ENCODE measurements at regions not wholly inside any gene's neighbourhood (a gene's known extent, or its start where the extent isn't known, plus 50 kb on each side); places are given as distances from the start of the nearest gene placed in this dataset.
A peak's percentile ranks its signal among the peaks of the same experiment; 100 is the strongest.

DNA sequence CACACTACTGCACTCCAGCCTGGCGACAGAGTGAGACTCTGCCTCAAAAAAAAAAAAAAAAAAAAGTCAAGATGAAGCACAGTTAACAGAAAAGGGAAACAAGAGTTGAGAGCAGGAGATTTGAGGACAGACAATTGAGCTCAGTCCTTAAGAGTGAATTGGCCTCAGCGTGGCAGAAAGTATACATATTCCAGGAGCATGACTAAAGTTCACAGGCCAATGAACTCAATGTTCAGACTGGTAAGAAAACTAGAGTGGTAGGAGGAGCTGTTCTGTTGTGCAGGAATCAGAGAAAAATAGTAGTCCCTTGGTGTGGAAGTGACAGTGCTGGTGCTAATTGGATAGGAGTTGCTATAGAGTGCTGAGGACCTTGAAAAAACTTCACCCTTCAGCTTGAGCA, 60.0 kb downstream of the NRN1 start:
- DNase-seq (ENCODE audit: low read depth): no peak

GRCh38 chr6:5946181-5946580, 60.5 kb downstream of the NRN1 start:
- DNase-seq (ENCODE audit: low read depth): no peak

- no peak for DNase-seq (ENCODE audit: low read depth)
Observed at GRCh38 chr6:5943591-5943990, 63.1 kb downstream of the NRN1 start.

GRCh38 chr6:5942591-5942990, 64.1 kb downstream of the NRN1 start:
- DNase-seq (ENCODE audit: low read depth): peak; percentile 16

DNA sequence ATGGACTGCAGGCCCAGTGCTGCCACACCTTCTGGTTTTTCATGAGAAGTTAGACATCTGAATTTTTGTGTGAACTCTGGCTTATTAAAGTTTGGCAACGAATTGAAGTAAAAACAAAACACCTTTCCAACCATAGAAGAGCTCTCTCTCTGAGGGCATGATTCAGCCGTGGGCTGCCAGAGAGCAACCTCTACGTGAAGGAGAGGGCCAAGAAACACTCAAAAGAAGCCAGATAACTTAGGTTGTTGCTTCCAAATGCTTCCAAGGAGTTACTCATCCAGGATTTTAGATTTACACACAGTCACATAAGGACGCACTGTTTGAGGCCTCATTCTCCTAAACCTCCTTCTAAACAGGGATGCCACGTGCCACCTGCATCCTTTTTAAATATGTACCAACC, 65.5 kb downstream of the NRN1 start:
- DNase-seq (ENCODE audit: low read depth): no peak

GRCh38 chr6:5938934-5939333, 67.8 kb downstream of the NRN1 start:
- DNase-seq (ENCODE audit: low read depth): no peak

DNA sequence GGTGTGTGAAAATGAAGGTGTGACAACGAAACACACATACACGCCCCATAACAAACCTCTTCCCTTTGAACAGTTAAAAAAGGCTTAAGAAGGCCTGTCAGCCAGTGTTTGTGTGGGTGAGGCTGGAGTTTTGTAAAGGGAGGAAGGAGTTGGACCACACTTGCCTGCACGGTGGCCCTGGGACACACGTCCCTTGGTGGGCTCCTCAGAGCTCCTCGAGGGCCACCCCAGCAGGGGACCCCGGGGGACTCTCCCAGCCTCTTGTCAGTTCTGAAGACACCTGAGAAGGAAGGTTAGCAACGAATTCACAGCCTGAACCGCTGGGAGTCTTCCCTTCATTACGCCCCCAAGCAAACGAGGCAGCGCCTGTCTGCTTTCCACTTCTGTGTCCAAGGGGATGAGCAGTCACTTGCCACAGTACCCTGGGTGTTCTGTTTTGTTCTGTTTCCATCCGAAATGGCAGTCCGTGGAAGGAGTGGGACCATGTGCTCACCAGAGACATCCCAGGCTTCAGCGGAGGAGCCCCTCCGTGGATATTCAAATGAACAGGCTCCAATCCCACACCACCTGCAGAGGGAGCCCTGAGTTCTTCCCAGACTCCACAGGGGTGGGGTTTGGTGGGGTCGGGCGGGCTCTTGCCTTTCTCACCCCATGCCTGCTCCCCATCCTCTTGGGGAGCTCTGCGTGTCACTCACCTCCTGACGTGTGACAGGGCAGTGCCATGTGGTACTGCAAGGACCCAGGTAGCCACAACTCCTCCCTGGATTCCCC, 68.6 kb downstream of the NRN1 start:
- no peak for DNase-seq (ENCODE audit: low read depth)

GRCh38 chr6:5937169-5937909, 69.4 kb downstream of the NRN1 start:
- DNase-seq (ENCODE audit: low read depth): no peak

GRCh38 chr6:5936631-5937030, 70.1 kb downstream of the NRN1 start:
- no peak for DNase-seq (ENCODE audit: low read depth)

DNA sequence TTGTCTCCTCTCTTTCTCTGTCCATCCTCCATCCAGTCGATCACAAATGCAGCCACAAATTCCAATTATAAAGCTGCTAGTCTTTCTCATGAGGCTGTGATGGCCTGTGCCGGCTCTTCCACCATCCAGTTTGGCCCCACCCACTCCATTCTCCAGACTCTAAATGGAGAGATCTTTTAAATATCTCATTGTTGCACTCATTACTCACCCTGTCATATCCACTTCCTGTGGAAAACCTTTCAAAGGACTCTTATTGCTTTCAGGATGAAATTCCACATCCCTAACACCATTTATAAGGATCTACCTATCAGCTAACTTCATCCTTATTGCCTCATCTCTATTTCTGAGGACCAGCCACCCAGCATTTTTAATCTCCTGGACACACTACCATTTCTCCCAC, 70.6 kb downstream of the NRN1 start:
- no peak for DNase-seq (ENCODE audit: low read depth)

DNA sequence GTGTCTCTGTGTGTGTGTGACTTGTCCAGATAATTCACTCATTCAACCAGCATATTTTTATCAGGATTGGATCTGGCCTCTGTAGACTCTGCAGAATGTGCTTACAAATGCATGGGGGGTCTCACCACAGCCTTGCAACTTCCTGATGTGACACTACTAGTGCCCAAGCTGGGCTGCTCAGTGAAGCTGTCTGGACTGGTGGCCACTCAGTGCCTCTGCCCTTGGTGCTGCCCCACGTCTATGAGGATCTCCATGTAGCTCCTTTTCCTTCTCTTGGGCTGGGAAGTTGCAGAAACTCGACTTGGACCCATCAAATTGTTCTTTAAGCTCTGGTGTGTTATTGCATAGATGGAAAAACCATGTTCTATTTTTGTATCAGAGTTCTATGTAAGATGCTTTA, 75.8 kb downstream of the NRN1 start:
- no peak for DNase-seq (ENCODE audit: low read depth)

- DNase-seq (ENCODE audit: low read depth): no peak
Observed at GRCh38 chr6:5930143-5930770, 76.5 kb downstream of the NRN1 start.

DNA sequence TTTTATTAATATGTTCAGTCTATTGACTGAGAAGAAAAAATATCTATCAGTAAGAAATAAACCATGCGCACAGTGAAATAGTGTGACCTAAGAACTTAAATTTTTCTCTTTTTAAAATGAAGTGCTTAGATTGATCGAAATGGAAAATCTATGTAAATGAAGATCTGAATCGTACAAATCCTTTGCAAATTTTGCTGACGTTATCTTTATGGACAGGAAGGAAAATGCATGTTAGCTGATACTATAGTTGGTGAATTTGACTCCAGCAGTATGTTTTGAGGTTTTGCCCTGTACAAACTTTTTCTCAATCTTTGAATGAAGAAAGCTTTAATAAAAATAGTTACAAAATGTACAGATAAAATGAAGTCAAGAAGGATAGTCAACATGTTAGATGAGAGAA, 82.9 kb downstream of the NRN1 start:
- DNase-seq (ENCODE audit: low read depth): no peak

- no peak for DNase-seq (ENCODE audit: low read depth)
Observed at GRCh38 chr6:5922230-5922629, 84.5 kb downstream of the NRN1 start.

GRCh38 chr6:5909721-5910120, 97.0 kb downstream of the NRN1 start:
- DNase-seq (ENCODE audit: low read depth): no peak

DNA sequence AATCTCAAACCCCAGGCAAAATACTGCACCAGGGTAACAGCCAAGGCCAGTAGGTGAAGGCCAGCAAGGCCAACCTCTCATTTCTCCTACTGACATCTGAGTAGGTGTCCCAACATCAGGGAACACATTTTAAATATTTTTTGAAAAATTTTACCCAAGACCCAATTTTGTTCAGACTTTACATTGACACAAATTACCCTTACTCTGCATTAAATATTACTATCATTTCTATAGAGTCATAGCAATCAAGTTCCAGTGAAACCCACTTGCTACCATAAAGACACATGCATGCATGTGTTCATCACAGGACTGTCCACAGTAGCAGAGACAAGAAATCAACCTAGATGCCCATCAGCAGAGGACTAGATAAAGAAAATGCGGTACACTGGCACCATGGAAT, 99.9 kb downstream of the NRN1 start:
- DNase-seq (ENCODE audit: low read depth): no peak

GRCh38 chr6:5906340-5906670, 100.4 kb downstream of the NRN1 start:
- DNase-seq (ENCODE audit: low read depth): no peak

DNA sequence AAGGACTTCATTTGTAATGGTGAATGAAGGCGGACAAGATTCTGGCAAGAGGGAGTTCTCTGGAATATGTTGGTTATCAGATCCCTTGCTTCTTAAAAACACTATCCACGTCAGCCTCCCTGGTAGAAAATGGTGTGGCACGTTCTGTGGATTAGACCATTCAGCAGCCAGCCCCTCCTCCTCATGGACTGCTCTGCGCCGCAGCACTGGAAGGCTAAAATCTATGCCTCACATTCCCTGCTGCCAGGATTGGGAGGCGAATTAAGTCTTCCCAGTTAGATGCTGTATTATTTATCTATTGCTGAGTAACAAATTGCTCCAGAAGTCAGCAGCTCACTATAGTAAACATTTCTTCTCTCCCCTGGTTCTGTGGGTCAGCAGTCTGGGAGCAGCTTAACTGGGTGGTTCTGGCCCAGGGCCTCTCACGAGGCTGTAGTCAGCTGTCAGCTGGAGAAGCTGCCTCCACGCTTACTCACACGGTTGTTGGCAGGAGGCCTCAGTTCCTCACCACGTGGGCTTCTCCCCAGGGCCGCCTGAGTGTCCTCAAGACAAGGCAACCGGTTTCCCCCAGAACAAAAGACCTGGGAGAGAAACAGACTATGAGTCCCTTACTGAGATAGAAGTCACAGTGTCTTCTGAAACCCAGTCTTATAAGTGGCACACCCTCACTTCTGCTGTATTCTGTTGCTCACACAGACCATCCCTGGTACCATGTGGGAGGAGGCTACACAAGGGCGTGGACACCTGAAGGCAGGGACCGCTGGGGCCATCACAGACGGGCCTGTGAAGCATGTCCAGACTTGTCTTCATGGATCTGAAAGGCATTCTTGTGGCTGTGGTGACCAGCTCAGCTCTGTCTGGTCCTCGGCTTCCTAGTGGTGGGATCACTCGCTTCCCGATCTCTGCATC, 101.0 kb downstream of the NRN1 start:
- DNase-seq (ENCODE audit: low read depth): peak; percentile 39

DNA sequence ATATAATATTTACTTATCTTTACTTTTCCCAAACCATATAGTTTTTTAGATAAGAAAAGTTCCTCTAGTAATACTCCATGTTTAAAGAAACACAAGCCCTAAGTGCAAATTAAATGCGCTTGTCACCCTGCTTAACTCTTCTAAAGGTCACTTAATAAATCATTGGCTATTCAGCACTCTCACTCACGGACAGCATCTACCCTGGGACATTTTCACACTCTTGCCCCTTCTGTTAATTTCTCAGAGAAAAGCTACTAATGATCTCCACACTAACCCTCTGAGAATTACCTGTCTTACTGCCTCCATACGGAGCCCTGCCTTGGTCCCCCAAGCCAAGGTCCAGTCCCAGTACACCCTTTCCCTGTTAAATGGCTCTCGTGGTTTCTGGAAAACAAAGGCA, 102.2 kb downstream of the NRN1 start:
- DNase-seq (ENCODE audit: low read depth): no peak

DNA sequence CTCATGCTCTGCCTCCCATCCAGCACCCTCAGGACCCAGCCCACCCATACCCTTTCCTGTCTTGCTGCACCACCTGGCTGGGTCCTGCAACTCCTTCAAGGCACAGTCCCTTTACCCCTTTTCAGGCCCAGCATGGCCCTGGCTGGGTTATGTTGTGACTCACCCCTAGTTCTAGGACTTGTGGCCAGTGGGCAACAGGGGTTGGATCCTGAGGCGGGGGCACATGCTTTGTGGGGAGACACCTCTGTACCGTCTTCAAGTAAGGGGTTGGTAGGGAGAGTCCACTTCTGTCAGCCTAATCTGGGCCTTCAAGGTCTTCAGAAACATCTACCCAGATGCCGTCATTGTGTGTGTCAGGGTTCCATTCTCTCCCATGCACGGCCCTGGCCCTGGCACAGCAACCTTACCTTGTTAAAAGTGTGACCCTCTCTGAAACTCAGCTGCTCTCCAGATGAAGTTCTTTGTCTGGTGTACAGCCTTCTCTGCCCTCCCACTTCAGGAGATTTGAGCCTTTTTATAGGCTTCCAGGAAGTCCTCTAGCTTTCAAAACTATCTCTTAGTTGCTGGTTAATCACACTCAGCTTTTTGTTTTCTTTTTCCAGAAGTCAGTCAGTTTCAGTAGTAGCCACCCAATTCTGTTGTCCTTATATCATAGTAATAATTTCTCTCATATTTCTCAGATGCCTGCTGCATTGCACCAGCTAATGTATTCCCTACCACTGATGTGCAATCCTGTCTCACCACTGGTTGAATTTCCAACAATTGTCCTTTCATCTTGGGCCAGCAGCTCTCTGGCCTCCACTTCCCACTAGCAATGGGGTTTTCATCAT, 107.3 kb downstream of the NRN1 start:
- DNase-seq (ENCODE audit: low read depth): no peak

- no peak for DNase-seq (ENCODE audit: low read depth)
Observed at GRCh38 chr6:5898563-5898962, 108.2 kb downstream of the NRN1 start.
